Duodenal mucosa (tissue), 2 donors: ENCODE measurements at regions not wholly inside any gene's neighbourhood (a gene's known extent, or its start where the extent isn't known, plus 50 kb on each side); places are given as distances from the start of the nearest gene placed in this dataset.

Source experiments
- H3K27ac ChIP-seq: one replicate; pipeline ENCODE4 v1.7.0; 2013; ENCODE audit warnings: low read depth, low read length
- H3K27me3 ChIP-seq, 2 donors: one replicate each; pipeline ENCODE4 v1.7.0; 2013; ENCODE audit warnings: low read length in 2 of 2, control low read depth in 1 of 2; ENCODE audit not compliant: insufficient read depth in 2 of 2, control insufficient read depth in 1 of 2
- H3K36me3 ChIP-seq, 2 donors: one replicate each; pipeline ENCODE4 v1.7.0; 2013; ENCODE audit warnings: low read length in 2 of 2, control low read depth in 1 of 2; ENCODE audit not compliant: insufficient read depth in 2 of 2, control insufficient read depth in 1 of 2
- H3K4me1 ChIP-seq, 2 donors: one replicate each; pipeline ENCODE4 v1.7.0; 2013; ENCODE audit warnings: low read length in 2 of 2, control low read depth in 1 of 2; ENCODE audit not compliant: insufficient read depth in 2 of 2, control insufficient read depth in 1 of 2
- H3K4me3 ChIP-seq, 2 donors: one replicate each; pipeline ENCODE4 v1.7.0; 2013; ENCODE audit warnings: low read length in 2 of 2, low read depth in 1 of 2
- H3K9ac ChIP-seq, 2 donors: one replicate each; pipeline ENCODE4 v1.7.0; 2013; ENCODE audit warnings: low read length in 2 of 2, low read depth in 1 of 2
- H3K9me3 ChIP-seq, 2 donors: one replicate each; pipeline ENCODE4 v1.7.0; 2013; ENCODE audit warnings: low read length in 2 of 2, control low read depth in 1 of 2; ENCODE audit not compliant: control insufficient read depth in 1 of 2

- no peaks in the 10 kb centered on the region for H3K36me3 ChIP-seq
- H3K9me3 ChIP-seq, result no peaks in the 10 kb centered on the region
- no peak overlapping the region for H3K27ac ChIP-seq
- no peak overlapping the region for H3K4me3 ChIP-seq
- H3K27me3 ChIP-seq, result no peaks in the 10 kb centered on the region
- no peak overlapping the region for H3K9ac ChIP-seq
- H3K4me1 ChIP-seq, result no peaks in the 10 kb centered on the region
Observed at GRCh38 chr12:107963635-107964034, 165.5 kb upstream of the WSCD2 start.

- Histone ChIP-seq H3K9ac (no peak overlapping the region), H3K36me3 (no peaks in the 10 kb centered on the region), H3K27me3 (no peaks in the 10 kb centered on the region), H3K27ac (no peak overlapping the region), H3K4me1 (no peaks in the 10 kb centered on the region), H3K9me3 (no peaks in the 10 kb centered on the region), H3K4me3 (no peak overlapping the region)
Observed at GRCh38 chr12:107967170-107967569, 161.9 kb upstream of the WSCD2 start.

GRCh38 chr12:107973950-107974349 lies 155.1 kb upstream of the WSCD2 start:
- Histone ChIP-seq H3K9ac (no peak overlapping the region), H3K9me3 (no peaks in the 10 kb centered on the region), H3K27me3 (no peaks in the 10 kb centered on the region), H3K4me3 (no peak overlapping the region), H3K36me3 (no peaks in the 10 kb centered on the region), H3K4me1 (no peaks in the 10 kb centered on the region), H3K27ac (no peak overlapping the region)

GRCh38 chr12:107976331-107976730 lies 152.8 kb upstream of the WSCD2 start:
- no peaks in the 10 kb centered on the region for H3K36me3 ChIP-seq
- H3K27me3 ChIP-seq, result no peaks in the 10 kb centered on the region
- no peak overlapping the region for H3K9ac ChIP-seq
- H3K4me3 ChIP-seq, result no peak overlapping the region
- H3K9me3 ChIP-seq, result no peaks in the 10 kb centered on the region
- no peaks in the 10 kb centered on the region for H3K4me1 ChIP-seq
- no peak overlapping the region for H3K27ac ChIP-seq

GRCh38 chr12:107978201-107978600 lies 150.9 kb upstream of the WSCD2 start:
- H3K27me3 ChIP-seq, result peaks cover 0 to 3% of the 10 kb centered on the region in 2 donors
- no peaks in the 10 kb centered on the region for H3K4me1 ChIP-seq

GRCh38 chr12:107978641-107979040 lies 150.4 kb upstream of the WSCD2 start:
- no peak overlapping the region for H3K4me3 ChIP-seq
- H3K27me3 ChIP-seq, result peaks cover 0 to 3% of the 10 kb centered on the region in 2 donors
- H3K36me3 ChIP-seq, result no peaks in the 10 kb centered on the region
- H3K9me3 ChIP-seq, result no peaks in the 10 kb centered on the region
- no peak overlapping the region for H3K27ac ChIP-seq
- H3K4me1 ChIP-seq, result no peaks in the 10 kb centered on the region
- no peak overlapping the region for H3K9ac ChIP-seq

More at GRCh38 chr12:107978201-107978600, 150.9 kb upstream of the WSCD2 start:
- H3K36me3 ChIP-seq, result no peaks in the 10 kb centered on the region
- H3K9ac ChIP-seq, result no peak overlapping the region
- H3K4me3 ChIP-seq, result no peak overlapping the region
- no peak overlapping the region for H3K27ac ChIP-seq
- no peaks in the 10 kb centered on the region for H3K9me3 ChIP-seq

- Histone ChIP-seq H3K27ac (no peak overlapping the region), H3K36me3 (no peaks in the 10 kb centered on the region), H3K4me1 (no peaks in the 10 kb centered on the region), H3K4me3 (no peak overlapping the region), H3K27me3 (peaks cover 0 to 3% of the 10 kb centered on the region in 2 donors), H3K9me3 (no peaks in the 10 kb centered on the region), H3K9ac (no peak overlapping the region)
Observed at GRCh38 chr12:107983756-107984472, 145.2 kb upstream of the WSCD2 start.

- Histone ChIP-seq H3K4me1 (no peaks in the 10 kb centered on the region), H3K4me3 (no peak overlapping the region), H3K9ac (no peak overlapping the region), H3K27me3 (peaks cover 0 to 3% of the 10 kb centered on the region in 2 donors), H3K9me3 (no peaks in the 10 kb centered on the region), H3K27ac (no peak overlapping the region), H3K36me3 (no peaks in the 10 kb centered on the region)
Observed at GRCh38 chr12:107984973-107985372, 144.1 kb upstream of the WSCD2 start.

GRCh38 chr12:107986183-107986582 lies 142.9 kb upstream of the WSCD2 start:
- H3K36me3 ChIP-seq, result no peaks in the 10 kb centered on the region
- H3K4me1 ChIP-seq, result no peaks in the 10 kb centered on the region
- no peak overlapping the region for H3K4me3 ChIP-seq
- no peaks in the 10 kb centered on the region for H3K9me3 ChIP-seq
- H3K9ac ChIP-seq, result no peak overlapping the region
- no peak overlapping the region for H3K27ac ChIP-seq
- peaks cover 0 to 3% of the 10 kb centered on the region in 2 donors for H3K27me3 ChIP-seq

GRCh38 chr12:107990325-107990724 lies 138.8 kb upstream of the WSCD2 start:
- Histone ChIP-seq H3K4me1 (no peaks in the 10 kb centered on the region), H3K9ac (no peak overlapping the region), H3K4me3 (no peak overlapping the region), H3K36me3 (no peaks in the 10 kb centered on the region), H3K27ac (no peak overlapping the region), H3K9me3 (no peaks in the 10 kb centered on the region), H3K27me3 (no peaks in the 10 kb centered on the region)
